ELF-1 (cell line): ENCODE measurements at regions not wholly inside any gene's neighbourhood (a gene's known extent, or its start where the extent isn't known, plus 50 kb on each side); places are given as distances from the start of the nearest gene placed in this dataset.

Experiments used
- DNase-seq: peaks from one replicate; pipeline ENCODE4 v3.0.0-alpha.2; 2016; ENCODE audit warnings: low read depth, low spot score

- DNase-seq, result no peak
Measured at GRCh38 chrX:13149702-13150350, 105.4 kb upstream of the FAM9C start.

- no peak for DNase-seq
Measured at GRCh38 chrX:13147733-13148132, 103.3 kb upstream of the FAM9C start.

- DNase-seq, result no peak
Measured at GRCh38 chrX:13147147-13147546, 102.7 kb upstream of the FAM9C start.

GRCh38 chrX:13144927-13145655, 100.7 kb upstream of the FAM9C start:
- no peak for DNase-seq

GRCh38 chrX:13142891-13143290, 98.5 kb upstream of the FAM9C start:
- no peak for DNase-seq

GRCh38 chrX:13140007-13140406, 95.6 kb upstream of the FAM9C start:
- DNase-seq, result no peak

GRCh38 chrX:13131396-13132137, 87.1 kb upstream of the FAM9C start:
- no peak for DNase-seq

GRCh38 chrX:13130816-13131215, 86.4 kb upstream of the FAM9C start:
- no peak for DNase-seq

GRCh38 chrX:13128104-13128503, 83.7 kb upstream of the FAM9C start:
- no peak for DNase-seq

- DNase-seq, result no peak
Measured at GRCh38 chrX:13126775-13127174, 82.4 kb upstream of the FAM9C start.

- DNase-seq, result no peak
Measured at GRCh38 chrX:13125188-13125587, 80.8 kb upstream of the FAM9C start.

GRCh38 chrX:13123857-13124345, 79.5 kb upstream of the FAM9C start:
- DNase-seq, result no peak

GRCh38 chrX:13123247-13123856, 78.9 kb upstream of the FAM9C start:
- no peak for DNase-seq

GRCh38 chrX:13121020-13121555, 76.7 kb upstream of the FAM9C start:
- DNase-seq, result no peak

GRCh38 chrX:13120017-13120416, 75.6 kb upstream of the FAM9C start:
- peak; percentile 47 for DNase-seq

- no peak for DNase-seq
Measured at GRCh38 chrX:13119386-13119785, 75.0 kb upstream of the FAM9C start.

- DNase-seq, result no peak
Measured at GRCh38 chrX:13115146-13115855, 70.9 kb upstream of the FAM9C start.

- no peak for DNase-seq
Measured at GRCh38 chrX:13112499-13112898, 68.1 kb upstream of the FAM9C start.

GRCh38 chrX:13110433-13111324, 66.3 kb upstream of the FAM9C start:
- peak; percentile 34 for DNase-seq

- no peak for DNase-seq
Measured at GRCh38 chrX:13109817-13110216, 65.4 kb upstream of the FAM9C start.
